Activated CD4-positive, alpha-beta T cell treated with anti-CD3 and anti-CD28 coated beads, Interleukin-10, Interleukin-2, amounts not matched to agents 100 ng/mL and 50 ng/mL, durations not matched to agents 16 hours and 8 hours (primary cell): ENCODE measurements at regions not wholly inside any gene's neighbourhood (a gene's known extent, or its start where the extent isn't known, plus 50 kb on each side); places are given as distances from the start of the nearest gene placed in this dataset.
"Not testable (repeated sequence)": the region's sequence is repeated elsewhere in the genome, so short reads cannot be mapped to it uniquely, and the experiment has no call there.

ENCODE experiments used
- DNase-seq: peaks from one replicate; pipeline ENCODE4 v3.0.0-alpha.2; 2020

GRCh38 chr4:103412646-103413045 is 214.5 kb upstream of the CENPE start:
- not testable (repeated sequence) for DNase-seq

GRCh38 chr4:103410386-103410785 is 212.2 kb upstream of the CENPE start:
- no peak for DNase-seq

- DNase-seq, result no peak
Measured at GRCh38 chr4:103405415-103405814, 207.3 kb upstream of the CENPE start.

GRCh38 chr4:103403619-103404018 is 205.5 kb upstream of the CENPE start:
- DNase-seq, result no peak

GRCh38 chr4:103402198-103402597 is 204.1 kb upstream of the CENPE start:
- DNase-seq, result no peak

- DNase-seq, result no peak
Measured at GRCh38 chr4:103400405-103400804, 202.3 kb upstream of the CENPE start.

GRCh38 chr4:103397541-103397940 is 199.4 kb upstream of the CENPE start:
- no peak for DNase-seq

GRCh38 chr4:103387508-103388011 is 189.4 kb upstream of the CENPE start:
- not testable (repeated sequence) for DNase-seq

- not testable (repeated sequence) for DNase-seq
Measured at GRCh38 chr4:103385565-103385964, 187.4 kb upstream of the CENPE start.

GRCh38 chr4:103375278-103375677 is 177.1 kb upstream of the CENPE start:
- DNase-seq, result no peak

- no peak for DNase-seq
Measured at GRCh38 chr4:103374758-103375157, 176.6 kb upstream of the CENPE start.

- no peak for DNase-seq
Measured at GRCh38 chr4:103374306-103374705, 176.2 kb upstream of the CENPE start.

- DNase-seq, result no peak
Measured at GRCh38 chr4:103372002-103372558, 173.9 kb upstream of the CENPE start.

- no peak for DNase-seq
Measured at GRCh38 chr4:103370336-103370735, 172.2 kb upstream of the CENPE start.

- DNase-seq, result no peak
Measured at GRCh38 chr4:103365285-103365684, 167.1 kb upstream of the CENPE start.

- no peak for DNase-seq
Measured at GRCh38 chr4:103364083-103364482, 165.9 kb upstream of the CENPE start.

GRCh38 chr4:103361926-103362325 is 163.8 kb upstream of the CENPE start:
- no peak for DNase-seq

- no peak for DNase-seq
Measured at GRCh38 chr4:103359900-103360299, 161.8 kb upstream of the CENPE start.

GRCh38 chr4:103354006-103354405 is 155.9 kb upstream of the CENPE start:
- DNase-seq, result no peak

- no peak for DNase-seq
Measured at GRCh38 chr4:103329642-103330041, 131.5 kb upstream of the CENPE start.

- DNase-seq, result no peak
Measured at GRCh38 chr4:103324811-103325210, 126.7 kb upstream of the CENPE start.

GRCh38 chr4:103318327-103318726 is 120.2 kb upstream of the CENPE start:
- no peak for DNase-seq

GRCh38 chr4:103308248-103308561 is 110.1 kb upstream of the CENPE start:
- no peak for DNase-seq

- no peak for DNase-seq
Measured at GRCh38 chr4:103307453-103308247, 109.5 kb upstream of the CENPE start.

- DNase-seq, result no peak
Measured at GRCh38 chr4:103306870-103307375, 108.8 kb upstream of the CENPE start.
